Stimulated activated CD8-positive, alpha-beta memory T cell treated with anti-CD3 and anti-CD28 coated beads, Interleukin-4, amount 100 ng/mL, for 48 hours (primary cell): ENCODE measurements at regions not wholly inside any gene's neighbourhood (a gene's known extent, or its start where the extent isn't known, plus 50 kb on each side); places are given as distances from the start of the nearest gene placed in this dataset.

Experiments
- DNase-seq: peaks from one replicate; pipeline ENCODE4 v3.0.0-alpha.2; 2020

DNA sequence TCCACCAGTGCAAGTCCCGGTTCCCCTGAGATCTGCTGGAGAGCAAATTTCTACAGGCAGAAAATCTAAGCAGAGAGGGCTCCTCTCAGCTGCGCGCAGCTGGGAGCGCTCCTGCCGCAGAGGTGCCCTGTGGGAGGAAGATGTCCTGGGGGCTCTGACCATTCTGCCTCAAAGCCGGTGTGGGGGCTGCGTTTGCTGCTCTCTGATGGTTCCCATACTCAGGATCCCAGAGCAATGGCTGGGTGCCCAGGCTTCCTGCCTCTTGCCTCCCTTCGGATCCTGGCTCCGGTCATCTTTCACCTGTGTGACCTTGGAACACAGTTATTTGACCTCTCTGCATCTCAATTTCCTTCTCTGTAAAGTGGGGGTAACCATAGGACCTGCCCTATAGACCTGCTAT is 434.2 kb downstream of the ZNF521 start:
- no peak for DNase-seq

DNA sequence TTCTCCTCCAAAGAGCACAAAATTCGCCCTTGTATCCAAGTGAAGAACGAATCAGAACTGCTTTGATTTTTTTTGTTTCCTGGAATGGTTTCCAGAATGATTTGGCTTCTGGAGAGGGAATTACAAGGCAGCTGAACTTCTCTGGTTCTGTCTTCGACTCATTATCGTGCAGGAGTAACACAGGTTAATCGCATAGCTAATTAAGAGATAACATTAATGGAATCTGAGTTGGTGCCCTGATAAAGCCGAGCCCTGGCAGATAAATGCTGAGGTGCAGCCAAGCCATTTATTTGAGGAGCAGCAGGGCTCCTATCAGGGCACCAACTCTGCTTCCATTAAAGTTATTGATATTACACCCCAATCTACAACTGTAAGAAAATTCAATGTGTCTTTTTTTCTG is 433.7 kb downstream of the ZNF521 start:
- no peak for DNase-seq

DNA sequence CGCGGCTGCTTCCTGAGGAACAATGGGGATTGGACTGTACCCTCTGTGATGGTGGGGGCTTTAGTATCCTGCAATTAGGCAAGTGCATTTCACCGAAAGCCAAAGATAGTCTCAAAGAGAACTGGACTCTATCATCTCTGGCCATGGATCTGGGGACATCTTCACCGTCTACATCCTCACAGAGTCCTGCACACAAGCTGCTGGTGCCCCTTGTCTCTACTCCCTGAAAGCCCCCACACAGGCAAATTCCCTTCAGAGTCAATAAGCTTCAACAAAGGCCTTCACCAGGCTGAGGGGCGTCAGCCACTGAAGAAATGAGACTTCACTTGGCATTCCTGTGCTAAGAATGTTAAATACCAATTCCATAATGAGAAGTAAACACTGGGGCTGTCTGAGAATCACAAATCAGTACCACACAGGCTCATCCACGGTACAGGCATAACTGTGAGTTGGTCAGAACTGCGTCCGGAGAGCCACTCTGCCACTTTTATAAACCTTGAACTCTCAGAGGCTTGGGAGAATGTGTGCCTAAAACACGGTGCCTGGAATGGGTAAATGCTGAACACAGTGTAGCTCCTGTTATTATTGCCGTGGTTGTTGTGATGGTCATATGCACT is 432.7 kb downstream of the ZNF521 start:
- no peak for DNase-seq

DNA sequence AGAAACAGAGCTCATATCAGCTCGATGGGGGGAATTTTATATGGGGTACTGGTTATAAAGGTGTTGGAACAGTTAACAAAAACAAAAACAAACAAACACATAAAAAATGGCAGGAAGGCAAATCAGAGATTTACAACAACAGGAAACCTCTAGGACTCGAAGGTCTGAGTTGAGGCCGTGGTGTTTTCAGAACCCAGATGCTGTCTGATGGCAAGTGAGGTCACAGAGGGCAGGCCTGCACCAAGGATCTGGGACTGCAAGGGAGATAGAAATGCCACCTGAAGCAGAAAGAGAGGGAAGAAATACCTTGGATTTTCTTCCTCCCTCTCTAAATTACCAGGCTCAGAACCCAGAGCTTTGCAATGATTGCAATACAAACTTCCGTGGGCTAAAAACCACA is 429.5 kb downstream of the ZNF521 start:
- DNase-seq = no peak

DNA sequence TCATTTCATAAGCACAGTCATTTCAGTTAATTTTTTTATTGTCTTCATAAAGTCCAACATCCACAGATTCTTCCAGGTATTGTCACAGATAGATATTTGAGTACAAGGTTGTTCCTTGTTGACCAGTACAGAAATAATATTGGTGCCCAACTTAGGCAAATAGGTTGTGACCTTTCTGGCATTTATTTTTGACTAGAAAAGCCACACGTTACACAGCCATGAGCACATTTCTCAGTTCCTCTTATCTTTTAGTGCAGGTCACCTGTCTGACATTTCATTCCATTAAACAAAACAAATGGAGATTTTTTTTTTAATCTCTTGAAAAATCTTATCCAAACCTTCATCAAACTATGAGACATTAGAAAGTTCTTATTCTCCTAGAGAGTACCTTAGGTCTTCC is 428.8 kb downstream of the ZNF521 start:
- DNase-seq = no peak

DNA sequence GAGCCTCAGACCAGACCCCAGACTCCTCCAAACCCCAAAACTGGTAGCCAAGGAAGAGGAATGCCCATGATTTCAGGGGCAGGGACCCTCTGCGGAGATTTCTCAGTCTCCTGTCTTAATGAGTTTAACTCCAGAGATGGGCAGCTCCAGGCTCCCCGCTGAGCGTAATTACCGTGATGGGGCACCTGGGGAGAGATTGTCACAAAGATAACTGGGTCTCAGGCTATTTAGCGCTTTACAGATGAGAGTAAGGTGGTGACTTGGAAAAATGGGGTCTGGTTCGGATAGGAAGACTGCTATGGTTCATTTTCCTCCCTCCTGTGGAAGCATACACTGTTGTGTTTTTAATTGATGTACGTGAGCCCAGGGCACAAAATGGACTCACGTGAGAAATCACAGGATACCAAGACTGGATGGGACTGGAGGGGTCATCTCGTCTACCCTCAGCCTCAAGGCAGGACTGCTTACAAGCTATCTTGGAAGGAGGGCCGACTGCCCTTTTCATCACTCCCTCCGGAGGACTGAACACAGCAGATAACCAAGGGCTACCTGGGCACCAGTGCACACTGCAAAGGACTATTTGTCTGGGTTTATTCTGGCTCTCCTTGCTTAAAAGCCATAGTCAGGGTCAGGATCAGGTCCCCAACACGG is 427.8 kb downstream of the ZNF521 start:
- no peak for DNase-seq

DNA sequence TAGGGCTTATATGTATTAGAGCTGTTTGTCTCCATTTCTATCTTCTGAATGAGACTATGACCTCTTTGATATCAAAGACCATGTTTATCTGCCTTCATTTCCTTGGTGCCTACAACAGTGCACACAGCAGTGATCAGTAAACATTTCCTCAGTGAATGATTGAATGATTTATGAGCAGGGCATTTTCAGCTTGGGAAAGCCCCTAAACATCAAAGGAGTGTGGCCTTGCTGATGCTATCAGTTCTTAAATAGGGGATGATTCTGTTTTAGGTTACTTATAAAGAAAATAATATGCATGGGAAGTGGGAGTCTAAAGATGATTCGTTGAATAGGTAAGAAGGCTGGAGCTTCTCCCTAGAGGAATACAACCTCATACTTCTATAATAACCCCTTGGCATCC is 425.3 kb downstream of the ZNF521 start:
- DNase-seq = no peak

DNA sequence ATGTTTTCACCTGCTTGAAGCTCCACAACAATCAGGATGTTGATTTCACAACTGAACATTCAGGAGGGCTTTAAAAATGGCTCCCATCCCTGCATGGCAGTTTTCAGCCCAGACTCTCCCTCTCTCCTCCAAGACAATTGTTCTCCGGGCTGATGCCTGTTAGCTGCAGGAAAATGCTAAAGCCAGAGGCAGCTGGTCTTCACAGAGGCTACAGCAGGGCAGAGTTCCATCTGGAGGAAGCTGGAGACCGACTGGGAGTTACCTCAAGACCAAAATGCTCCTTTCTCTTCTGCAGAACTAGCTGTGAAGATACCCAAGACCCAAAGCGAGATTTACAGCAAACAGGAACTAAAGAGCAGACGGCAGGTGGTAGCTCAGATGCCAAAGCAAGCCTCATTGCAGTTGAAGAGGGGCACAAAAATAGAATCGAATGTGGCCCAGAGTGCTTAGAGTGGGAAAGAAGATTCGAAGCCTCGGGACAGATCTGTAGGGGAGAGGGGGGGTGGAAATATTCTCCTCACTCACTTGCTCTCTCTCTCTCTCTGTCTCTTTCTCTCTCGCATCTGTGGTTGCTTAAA is 423.6 kb downstream of the ZNF521 start:
- DNase-seq = no peak

DNA sequence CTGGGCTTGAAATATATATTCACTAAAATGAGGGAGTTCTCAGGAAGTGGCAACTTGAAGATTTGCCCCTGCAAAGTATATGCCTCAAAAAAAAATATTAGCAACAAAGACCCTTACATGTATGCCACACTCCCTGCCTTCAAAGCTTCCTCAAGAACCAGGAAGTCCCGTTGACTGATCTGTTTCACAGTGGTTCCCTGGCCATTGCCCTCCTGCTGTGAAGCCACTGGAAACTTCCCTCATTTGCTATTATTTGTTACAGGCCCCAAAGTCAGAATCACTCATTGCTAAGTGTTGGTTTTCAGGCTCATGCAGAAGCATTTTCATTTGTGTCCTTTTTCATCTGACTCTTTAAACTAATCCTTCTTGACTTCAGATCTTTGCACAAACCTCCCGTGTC is 421.5 kb downstream of the ZNF521 start:
- DNase-seq = no peak

DNA sequence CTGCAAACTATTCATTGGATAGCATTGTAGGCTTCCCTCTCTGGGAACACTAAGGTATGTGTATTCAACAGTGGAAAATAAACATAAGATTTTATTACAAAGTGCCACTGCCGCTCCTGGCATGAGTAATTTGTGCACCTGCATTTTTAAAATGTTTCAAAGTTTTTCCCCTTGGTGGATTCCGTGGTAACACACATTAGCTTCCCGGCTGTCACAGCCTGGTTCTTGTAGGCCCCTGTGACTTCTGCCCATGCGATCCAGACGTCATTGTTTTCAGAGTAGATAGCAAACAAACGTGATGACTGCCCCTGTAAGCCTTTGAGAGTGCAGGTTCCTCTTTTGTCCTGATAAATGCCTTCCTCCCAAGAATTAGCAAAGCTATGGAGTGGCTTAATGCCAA is 421.0 kb downstream of the ZNF521 start:
- no peak for DNase-seq

DNA sequence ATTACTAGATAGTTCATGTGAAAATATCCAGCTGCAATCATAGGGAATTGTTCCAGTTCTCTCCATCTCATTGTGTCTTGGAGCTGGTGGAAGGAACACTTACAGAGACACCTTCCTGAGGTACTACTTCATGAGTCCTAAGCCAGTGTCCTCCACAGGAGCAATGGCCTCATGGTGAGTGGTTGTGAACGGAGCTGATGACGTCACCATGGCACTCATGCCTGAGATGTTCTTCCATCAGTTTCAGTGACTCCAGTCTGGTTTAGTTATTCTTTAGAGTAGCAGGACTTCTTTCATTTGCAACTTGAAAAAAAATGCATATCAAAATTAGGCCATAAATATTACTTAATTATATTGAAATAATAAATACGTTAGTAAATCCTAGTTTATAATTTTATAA is 418.6 kb downstream of the ZNF521 start:
- DNase-seq = no peak

DNA sequence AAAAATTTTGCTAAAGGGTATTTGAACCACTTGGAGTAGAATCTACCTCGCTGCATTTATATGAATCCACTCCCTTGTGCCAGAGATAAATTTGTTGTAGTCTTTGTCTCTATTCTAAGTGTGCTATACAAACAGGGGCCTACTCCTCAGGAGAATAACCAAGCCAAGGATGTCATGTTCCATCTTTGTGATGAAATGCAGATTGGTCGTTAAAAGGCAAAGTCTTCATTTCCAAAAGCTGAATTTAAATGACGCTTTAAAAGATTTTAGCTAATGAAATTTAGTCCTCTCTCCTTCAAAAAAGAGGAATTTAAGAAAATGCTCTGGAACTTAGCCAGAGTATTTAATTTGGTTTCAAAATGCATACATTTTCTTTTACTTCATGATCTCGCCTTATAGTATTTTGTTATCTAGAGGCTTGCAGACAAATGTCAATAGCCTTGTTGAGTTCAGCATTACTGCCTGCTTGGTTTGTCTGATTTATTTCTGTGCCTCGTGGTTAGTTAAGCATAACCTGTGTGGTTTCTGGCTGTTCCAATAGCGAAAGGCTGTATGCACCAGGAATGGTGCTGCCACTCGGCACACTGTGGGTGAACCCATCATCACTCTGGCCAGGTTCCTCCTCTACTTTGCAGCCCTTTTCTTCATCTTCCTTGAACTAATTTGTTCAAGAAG is 417.6 kb downstream of the ZNF521 start:
- DNase-seq = no peak

DNA sequence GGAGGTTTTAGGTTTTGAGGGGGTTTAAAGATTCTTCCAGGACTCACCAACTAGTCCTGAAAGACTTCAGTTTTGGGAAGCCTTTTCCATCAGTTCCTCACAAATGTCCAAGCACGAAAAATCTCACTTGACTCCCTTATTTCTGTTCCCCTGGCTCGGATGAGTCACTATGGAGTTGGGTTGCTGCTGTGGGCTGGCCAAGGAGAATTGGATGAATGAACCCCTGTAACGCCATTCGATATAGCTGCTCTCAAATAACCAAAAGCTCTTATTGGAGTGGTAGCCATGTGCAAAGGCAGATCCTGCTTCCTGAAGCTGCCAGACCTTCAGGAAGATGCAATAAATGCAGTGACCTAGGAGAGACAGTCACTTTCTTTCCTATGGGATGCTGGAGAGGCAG is 417.0 kb downstream of the ZNF521 start:
- DNase-seq = no peak

DNA sequence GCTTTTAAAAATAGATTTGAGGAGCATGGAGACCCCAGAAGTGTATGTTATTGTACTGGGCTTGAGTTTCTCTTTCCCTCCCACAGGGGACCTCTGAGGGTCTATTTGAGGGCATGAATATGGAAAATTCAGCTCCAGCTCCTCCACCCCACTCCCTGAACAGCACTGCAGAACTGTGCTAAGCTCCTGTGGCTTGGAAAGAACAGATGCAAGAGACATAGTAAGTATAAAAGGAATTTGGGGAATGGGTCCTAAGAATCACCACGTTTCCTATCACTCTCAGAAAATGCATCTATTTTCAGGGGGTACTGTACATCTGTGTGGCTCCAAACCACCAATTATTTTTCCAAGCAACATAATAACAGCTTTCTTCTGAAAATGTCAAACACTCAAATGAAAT is 416.1 kb downstream of the ZNF521 start:
- no peak for DNase-seq

DNA sequence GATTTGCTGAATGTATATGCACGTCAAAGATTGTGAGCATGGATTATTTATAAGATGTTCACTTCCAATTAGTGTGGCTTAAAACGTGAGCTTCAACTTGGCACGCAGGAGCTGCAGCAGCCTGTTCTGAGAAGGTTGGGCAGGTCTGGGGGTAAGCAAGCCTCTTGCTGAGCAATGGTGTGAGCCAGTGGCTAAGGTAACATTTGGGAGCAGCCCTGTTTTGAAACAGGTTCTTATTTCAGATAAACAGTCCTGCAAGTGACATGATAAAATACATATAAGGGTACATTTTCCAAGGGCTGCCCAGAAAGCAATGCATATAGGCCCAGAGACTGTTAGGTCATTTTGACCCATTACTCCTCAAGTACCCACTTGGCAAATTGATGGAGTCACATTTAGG is 415.3 kb downstream of the ZNF521 start:
- no peak for DNase-seq

DNA sequence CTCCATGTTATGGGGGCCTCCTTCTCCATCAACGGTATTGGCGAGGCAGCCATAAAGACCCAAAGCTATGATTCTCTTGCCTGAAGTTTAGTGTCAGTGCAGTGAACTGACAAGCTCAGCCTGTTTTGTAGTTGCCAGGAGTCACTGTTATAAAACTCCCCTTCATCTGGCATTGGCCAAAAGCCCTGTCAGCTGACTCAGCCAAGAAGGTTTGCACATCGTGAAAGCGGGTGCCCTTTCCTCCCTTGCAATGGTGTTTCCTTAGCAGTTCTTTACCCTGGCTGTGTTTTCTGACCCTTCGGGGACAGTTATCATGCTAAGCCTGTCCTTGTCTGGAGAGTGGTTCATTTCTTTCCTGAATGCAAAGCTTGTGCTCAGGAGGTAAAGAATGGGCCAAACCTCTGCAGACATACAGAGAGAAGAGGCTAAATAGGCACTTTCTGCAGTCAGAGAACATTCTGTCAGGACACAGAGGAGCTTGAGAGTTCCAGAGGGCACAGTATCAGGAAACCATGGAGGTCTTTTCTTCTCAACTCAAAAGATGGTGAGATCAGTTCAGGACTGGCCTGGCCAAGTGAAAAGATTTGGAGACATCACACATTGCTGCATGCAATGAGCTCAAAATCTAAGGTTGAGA is 414.2 kb downstream of the ZNF521 start:
- DNase-seq = no peak

DNA sequence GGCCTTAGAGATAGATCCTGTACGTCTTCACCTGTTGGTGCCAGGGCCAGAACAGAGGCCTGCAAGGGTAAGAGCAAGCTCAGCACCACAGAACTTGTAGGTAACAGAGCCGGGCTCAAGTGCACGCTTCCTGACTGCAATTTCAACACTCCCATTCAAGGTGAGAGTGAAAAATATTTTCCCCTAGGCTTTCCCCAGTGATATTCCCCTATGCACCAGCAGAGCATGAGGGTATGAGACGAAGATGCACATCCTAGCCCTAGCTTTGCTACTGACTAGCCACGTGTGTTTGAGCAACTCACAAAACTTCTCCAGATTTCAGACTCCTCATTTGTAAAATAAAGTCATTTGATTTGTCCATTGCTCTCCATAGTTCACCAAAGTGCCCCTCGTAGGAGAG is 411.6 kb downstream of the ZNF521 start:
- DNase-seq = no peak

DNA sequence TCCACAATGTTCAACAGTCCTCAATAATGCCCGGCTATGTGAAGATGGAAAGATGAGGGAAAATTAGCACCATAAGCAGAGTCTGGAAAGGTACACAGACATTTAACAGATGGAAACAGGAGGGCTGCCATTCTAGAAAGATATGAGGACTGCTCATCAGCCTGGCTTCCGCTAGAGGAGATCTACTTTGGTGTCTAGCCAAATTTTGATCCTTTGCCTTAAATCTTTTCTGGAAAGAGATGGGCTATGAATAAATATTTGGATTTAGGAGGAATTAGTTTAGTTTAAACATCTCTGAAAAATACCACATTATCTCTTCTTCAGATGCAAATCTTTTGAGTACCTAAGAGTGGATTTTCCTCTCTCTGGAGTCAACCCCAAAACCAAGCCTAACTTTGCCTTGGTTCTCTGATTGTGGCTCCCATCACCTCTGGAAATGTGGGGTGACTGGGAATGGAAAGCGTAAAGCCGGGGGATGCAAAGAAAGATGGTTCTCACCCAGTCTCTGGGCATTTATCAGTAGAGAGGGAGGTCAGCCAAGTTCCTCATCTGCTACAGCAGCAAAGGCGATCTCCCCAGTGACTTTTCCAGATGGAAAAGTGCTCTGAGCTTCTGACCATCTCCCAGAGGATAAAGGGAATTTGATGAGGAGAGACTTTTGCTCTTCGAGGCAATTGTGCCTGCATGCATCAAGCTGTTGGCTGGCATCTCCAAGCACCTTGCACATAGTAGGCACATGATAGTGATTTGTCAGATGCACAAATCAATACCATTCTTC is 410.6 kb downstream of the ZNF521 start:
- DNase-seq = no peak

DNA sequence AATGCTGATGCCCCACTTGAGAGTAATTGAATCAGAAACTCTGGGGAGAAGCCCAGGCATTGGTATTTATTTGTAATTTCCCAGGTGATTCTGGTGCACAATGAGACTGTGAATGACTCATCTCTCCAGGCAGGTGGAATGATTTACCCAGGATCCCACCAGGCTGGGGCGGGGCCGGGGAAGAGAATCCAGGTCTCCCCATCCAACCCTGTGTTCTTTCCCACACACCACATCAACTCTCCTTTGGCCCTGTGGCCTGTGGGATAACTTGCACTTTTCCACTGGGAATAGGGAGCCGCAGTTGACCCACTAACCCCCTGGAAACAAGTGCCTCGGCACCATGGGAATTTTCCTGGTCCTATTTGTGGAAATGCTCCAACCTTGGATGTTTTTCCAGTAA is 409.8 kb downstream of the ZNF521 start:
- no peak for DNase-seq

DNA sequence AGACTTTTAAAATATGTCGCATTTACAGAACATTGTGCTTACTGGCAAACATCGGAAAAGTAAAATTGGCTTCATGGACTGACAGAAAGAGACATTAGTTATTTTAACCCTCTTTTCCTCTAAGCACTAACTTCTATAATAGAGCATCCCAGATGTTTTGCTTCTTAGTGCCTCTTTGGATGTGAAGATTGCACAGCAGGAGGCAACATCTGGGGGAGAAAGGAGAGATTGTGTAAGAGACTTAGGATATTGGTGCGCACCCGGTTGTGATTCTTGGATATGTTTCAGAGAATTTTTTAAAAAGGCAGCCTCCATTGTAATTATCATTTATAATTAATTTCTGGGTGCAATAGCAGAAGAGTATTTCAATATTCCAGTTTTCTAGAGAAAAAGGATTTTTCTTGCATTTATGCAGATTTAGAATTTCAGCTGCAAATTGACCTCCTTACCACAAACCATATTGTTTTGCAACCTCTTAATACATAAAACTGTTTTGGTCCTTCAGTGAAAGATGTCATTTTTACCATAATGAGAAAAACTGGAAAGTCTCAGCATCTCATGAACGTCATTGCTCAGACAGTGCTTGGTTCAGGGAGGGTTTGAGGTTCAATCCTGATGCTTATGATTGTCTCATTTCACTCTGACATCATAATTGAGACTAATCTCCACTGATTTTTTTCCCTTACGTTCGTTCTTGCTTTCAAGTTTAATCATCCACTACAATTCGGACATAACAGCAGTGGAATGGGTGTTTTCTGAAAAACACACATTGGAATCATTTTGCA is 404.3 kb downstream of the ZNF521 start:
- no peak for DNase-seq

DNA sequence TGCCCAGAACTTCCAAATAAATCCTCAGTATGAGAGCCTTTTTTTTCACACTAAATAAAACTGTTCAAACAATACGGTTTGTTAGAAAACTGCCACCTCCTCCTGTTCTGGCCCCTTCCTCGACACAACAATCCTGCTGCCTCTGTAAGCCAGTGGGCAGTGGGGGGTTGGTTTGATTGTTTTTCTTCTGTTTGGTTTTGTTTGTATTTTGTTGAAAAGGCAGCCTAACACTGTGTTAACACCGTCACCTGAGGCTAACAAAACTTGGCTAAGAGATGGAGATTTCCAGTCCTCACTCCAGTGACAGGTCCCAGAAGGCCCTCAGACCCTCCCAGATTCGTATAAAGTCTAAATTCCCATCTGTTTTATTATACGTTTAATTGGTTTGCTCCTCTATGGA is 402.1 kb downstream of the ZNF521 start:
- no peak for DNase-seq

DNA sequence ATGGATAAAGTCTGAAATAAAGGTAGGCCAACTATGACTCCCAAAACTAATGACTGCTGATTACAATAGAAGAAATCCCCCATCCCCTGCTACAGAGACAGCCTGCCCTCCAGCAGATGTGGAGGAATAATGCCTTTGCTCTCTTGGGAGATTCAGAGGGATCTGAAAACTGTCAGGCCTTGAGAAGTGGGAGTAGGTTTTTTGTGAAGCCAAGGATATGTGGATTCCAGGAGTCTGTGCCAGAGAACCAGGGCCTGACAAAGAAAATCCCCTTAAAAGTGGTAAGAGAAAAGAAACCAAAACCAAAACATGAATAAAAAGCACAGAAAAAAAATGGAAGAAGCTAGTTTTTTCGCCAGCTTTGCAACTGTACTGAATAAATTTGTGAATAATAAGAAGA is 397.6 kb downstream of the ZNF521 start:
- no peak for DNase-seq
